NCI-H1092 treated with DMSO at 0.1 percent for 48 hours (cell line): ENCODE measurements at regions not wholly inside any gene's neighbourhood (a gene's known extent, or its start where the extent isn't known, plus 50 kb on each side); places are given as distances from the start of the nearest gene placed in this dataset.
A peak's percentile ranks its signal among the peaks of the same experiment; 100 is the strongest.

ENCODE experiments used
- DNase-seq: peaks from one replicate; lab custom pipeline; 2025; lab: John Stamatoyannopoulos, UW

DNA sequence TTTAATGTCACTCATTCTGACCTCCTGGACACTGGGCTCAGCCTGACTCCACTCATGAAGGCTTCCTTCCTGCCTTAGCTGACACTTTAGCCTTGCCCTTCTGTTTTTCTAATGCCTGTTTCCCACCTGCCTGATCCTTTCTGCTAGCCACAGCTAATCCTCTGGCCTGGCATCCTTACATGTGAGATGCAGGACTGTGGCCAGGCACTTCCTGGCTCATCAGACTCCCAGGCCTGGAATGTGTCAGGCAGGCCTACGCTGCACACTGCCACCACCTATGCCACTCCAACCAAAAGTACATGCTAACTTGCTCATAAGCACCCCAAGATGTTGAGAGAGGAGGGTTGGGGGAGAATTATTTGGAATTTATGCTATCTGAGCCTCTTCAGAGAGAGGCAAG, 138.8 kb upstream of the NALF2 start:
- DNase-seq = no peak

DNA sequence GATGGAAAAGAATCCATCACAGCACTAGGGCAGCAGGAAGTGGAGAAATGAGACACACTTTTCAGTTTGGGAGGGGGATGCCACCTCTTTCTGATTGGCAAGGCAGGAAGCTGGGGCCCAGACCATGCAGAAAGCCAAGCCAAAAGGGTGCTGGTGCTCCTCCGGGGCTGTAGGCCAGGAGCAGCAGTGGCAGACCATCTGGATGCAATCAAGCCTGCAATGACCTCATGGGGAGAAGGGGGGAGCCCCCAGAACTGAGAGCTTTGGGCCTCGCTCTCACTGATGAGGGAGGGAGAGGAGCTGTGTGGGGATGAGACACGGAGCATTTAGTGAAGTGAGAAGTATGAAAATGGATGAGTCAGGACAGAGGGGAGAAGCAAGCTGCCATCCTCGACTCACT, 141.3 kb upstream of the NALF2 start:
- no peak for DNase-seq

DNA sequence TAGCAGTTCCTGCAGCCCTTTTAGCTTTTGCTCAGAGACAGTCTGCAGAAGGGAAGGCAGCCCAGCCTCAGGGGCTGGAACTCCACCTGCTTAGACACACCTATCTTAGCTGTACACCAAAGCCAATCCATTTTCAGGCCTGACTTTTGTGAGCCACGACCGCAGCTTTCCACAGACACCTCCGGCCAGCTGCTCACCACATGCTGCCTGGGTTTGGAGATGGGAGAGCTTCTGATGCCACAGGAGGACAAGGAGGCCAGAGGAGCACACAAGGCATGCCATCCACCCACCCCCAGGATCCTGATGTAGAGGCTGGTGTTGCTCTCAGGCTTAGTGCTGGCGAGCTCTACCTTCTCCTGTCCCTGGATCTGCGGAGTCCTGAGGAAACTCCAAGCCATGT, 141.8 kb upstream of the NALF2 start:
- DNase-seq = no peak

DNA sequence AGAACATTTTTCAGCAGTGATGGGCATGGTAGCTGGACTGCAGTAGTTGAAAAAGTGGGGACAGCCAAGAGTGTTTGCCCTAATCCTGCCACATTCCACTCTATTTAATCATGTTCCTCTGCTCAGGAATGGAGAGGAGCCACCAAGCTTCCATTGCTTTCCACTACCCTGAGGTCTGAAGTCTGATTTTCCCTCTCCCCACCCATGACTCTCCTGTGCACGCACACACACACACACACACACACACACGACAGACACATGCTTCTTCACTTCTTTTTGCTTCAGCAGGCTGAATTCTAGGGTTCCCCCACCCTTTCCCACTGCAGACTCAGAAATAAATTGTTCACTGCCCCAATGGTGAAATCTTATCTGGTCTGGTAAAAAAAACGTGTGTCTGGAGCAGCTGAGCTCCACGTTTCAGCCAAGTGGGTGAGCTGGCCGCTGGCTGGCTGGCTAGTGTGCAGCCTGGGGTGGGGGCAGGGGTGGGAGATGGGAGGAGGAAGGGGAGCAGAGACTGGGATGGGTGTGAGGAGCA, 142.7 kb upstream of the NALF2 start:
- DNase-seq = no peak

DNA sequence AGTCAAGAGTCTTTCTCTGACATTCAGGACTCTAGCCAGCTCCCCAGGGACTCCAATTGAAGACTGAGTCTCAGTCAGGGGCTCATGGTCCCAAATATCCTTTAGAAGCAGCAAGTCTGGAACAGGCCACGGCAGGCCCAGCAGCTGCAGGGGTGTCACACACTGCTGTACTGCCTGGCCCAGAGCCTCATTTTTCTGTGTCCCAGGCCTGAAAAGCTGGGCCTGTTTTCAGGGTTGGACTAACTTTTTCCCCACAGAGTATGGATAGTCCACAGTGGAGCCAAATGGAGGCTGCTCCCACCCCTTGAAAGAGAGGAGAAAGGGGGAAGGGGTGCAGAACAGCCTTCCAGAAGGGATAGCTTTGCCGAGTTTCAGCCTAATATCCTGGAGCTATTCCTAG, 146.8 kb upstream of the NALF2 start:
- no peak for DNase-seq

DNA sequence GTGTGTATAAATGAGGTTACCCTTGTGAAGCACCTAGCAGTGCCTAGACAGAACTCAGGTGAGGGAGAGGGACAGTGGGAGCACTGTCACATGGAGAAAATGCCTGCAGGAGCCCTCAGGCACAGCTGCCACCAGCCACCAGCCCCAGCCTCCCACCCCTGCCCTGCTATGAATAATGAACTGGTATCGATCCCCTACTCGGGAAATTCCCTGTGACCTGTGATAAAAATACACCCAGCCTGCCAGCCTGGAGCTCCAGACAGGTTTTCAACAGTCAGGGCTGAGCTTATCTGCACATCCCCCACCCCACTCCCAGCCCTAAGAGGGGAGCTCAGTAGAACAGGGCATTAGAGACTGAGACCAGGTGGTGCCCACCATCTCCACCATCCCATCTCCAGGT, 159.6 kb upstream of the PJA1 start:
- DNase-seq = no peak

DNA sequence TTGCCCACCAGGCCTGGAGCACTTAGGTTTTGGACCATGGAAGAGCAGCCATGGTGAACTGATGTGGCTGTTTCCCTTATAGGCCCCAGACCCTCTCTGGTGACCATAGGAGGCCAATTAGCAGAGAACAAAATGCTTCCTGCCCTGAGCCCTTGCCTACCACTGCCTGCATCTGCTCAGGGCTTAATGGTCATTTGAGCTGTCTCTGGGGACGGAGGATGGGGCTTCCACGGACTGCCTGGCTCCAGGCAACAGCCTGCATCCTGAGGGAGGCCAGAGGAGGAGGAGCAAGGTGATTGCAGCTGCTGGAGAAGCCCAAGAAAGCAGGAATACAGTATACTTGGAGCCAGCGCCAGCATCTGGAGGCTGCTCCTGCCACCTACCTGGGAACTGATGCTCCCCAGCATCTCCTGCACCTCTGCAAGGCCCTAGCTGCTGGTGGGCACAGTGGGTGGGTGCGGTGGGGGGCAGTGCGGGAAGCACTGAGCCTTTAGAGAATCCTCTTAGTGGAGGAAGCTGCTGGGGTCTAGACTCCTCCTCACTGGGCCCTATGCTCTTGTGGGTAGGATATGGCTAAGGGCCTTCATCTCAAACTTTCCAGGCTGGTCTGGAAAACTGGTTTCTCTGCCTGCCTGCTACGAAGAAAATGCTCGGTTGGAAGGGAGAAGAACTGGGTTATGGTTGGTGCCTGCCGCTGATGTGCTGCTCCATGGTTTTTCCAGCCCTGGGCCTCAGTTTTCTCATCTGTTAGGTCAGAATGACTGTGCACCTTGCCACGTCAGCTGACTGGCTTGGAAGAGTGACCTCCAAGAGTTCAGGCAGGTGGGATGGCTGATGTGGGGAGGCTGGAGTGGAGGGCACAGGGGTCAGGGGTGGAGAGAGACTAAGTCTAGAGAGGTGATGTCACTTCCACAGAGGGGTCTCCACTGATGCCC, 158.8 kb upstream of the PJA1 start:
- DNase-seq = peak; percentile 44

DNA sequence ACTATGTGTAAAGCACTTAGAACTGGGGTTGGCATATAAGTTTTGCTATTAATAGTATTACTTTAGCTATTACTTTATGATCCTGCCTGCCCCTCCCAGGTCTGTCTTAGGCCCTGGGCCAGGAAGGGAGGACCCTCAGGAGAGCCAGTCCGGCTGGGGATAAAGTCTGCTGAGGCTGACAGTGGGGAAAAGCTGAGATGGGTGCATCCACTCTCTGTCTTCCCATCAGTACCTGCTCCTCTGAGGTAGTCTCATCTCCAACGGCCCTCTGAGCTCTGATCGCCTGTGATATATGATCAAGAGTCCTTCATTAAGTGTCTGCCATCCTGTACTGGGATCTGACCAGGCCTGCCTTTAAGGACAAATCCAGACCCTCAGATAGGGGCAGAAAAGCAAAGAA, 156.5 kb upstream of the PJA1 start:
- no peak for DNase-seq

DNA sequence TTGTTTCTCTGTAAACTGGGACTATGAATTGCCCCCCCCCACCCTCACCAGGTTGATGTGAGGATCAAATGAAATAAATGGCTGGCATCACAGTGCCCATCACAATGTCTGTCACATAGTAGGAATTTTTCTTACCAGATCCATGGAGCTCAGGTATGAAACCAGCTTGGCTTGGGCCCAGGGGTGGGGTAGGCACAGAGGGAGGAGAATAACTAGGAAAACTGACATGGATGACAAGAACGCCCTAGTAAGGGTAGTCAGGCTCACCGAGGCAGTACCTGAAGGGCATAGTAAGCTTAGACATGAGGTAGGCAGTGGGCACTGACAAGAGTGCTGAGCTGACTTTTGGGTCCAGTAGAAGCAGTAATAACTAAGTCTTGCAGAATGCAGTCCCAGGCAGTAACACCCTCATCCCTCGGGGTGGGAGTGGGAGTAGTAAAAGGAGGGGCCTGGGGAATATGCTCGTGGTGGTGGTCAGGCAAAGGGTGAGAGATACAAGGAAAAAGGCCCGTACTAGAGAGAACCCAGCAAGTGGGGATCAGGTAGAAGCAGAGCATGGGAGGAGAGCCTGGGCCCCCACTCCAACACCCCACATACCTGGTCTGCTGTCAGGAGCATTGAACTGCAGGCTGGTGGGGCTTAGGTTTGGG, 155.9 kb upstream of the PJA1 start:
- no peak for DNase-seq

DNA sequence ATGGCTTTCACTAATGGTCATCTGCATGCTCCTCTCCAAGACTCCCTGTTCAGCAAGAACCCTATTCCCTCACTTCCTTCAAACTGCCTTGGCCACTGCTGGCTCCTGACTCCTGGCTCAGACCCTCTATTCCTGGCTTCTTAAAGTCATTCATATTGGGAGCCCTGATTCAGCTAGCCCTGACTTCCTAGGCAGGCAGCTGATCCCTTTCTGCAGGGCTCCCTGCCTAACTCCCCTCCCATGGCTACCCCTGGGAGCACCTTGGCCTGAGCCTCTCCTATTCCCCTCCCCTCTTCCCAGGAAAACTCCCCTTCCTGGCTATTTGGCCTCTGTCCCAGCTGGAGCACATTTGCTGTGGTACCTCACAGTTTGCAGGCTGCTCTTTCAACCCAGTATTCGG, 154.9 kb upstream of the PJA1 start:
- no peak for DNase-seq

DNA sequence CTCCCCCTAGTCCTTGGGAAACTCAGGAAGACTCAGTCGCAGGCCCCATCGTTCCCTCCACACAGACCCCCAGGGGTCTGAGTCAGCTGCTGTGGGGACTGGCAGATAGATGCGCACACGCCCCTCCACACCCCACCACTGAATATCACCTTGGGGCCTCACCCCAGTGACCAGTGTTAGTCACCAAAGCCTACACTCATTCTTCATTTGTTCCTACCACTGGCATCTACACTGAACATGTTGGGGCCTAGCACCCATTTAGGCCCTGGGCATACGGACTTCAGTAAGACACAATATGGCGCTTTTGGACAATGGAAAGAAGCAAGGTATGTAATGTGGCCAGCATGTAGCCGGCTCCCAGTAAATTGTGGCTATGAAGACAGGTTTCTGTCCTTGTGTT, 154.1 kb upstream of the PJA1 start:
- DNase-seq = no peak

DNA sequence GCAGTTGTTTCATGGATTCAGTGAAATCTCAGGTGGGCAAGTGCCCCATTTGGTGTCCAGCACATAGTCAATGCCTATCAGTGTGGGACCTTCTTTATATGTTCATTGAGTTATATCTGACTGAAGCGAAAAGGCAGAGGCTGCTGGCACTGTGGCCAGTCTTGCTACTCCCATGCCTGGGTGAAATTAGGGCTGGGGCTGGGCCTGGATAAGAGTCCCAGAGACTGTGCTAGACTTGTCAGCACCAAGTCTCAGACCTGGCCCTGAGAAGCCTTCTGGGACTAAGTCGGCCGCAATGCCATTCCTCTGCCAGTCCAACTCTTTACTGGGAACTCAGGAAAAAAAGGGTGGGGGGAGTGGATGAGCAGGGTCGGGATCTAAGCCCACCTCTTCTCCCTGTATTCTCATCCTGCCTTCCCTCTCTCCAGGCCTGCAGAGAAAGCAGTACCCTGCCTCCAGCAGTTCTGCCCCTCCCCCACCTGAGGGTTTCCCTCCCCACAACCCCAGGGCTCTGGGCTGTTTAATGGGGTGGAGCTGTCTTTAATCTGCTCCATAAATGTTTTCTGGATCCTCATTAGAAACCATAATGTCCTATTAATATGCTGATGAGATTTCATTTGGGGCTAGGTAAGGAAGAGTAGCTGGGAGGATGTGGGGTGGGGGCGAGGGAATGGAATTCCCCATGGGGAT, 153.5 kb upstream of the PJA1 start:
- no peak for DNase-seq

DNA sequence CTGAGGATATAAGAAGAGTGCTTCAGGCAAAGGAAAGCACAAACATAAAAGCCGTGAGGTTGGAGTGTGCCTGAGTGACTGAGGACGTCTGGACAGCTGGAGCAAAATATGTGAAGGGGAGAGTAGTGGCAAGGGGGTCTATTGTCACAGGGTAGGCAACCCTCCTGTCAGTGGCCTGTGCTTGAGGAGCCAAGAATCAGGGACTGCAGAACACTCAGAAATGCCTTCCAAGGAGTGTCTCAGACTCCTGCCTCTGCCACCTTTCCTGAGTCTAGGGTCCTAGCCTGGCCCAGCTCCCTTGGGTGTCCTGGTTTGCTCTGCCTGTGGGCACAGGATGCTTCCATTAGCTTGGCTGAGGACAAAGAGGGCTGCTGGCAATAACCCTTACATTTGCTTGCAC, 152.5 kb upstream of the PJA1 start:
- DNase-seq = no peak

DNA sequence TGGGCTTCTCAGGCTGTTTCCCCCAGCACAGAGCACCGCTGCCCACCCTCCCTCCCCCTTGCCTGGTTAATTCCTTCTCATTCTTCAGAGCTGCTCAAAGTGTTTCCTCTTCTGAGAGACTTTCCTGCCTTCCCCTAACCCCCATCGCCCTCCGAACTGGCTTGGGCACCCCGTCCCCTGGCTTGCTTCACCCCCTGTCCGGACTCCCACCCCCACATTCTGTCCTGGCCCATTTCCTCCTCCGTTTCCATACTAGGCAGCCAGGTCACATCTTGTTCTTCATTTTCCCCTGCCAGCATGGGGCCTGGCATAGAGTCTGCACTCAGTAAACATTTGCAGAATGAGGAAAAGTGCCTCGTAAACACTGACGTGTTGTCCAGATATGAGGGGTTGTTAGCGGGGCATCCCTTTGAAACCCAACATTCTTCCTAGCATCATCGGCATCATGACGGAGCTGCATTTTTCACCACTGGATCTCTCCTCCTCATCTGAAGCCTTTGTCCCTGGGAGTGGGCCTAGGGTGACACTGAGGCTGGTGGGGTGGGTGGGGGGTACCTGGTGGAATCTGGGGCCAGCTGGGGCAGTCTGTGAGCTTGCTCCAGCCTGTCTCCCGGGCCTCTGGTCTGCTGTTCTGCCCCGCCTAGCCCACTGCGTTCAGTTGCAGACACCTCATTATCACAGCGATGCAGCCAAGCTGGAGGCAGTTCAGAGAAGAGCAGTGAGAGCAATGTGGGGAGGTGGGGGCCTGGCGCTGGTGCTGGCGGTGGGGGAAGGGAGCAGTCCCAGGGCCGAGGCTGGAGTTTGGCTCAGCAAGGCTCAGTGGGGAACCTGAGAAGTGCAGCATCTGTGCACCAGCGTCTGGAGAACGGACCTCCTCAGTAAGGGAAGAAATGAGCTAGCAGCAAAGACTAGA, 149.4 kb upstream of the PJA1 start:
- peak; percentile 30 for DNase-seq

DNA sequence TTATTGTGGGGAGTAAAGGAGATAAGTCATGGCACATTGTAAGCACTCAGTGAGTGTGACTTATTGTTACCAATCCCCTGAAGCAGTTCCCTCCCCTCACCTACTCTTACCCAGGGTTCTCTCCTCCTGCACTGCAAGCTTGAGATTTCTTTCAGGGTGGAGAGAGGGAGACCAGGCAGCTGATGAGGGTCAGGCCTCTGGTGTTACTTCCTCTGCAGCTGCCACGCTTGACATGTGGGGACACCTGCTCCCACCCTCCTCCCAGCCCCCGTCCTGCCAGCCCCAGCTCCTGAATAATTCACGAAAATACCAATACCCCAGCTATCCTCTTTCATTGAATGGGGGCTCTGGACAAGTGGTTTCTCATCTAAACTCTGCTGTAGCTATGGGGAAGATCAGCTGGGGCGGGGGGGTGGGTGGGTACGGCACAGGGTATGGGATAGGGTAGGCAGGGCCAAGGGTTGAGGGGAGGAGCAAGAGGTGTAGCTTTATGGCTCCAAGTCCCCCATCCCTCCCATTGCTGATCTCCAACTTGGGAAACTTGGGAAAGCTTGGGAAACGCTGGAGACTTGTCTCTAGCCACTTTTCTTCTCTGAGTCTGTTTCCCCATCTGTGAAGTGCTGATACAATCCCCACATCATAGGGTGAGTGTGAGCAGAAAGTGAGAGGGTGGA, 148.5 kb upstream of the PJA1 start:
- no peak for DNase-seq

DNA sequence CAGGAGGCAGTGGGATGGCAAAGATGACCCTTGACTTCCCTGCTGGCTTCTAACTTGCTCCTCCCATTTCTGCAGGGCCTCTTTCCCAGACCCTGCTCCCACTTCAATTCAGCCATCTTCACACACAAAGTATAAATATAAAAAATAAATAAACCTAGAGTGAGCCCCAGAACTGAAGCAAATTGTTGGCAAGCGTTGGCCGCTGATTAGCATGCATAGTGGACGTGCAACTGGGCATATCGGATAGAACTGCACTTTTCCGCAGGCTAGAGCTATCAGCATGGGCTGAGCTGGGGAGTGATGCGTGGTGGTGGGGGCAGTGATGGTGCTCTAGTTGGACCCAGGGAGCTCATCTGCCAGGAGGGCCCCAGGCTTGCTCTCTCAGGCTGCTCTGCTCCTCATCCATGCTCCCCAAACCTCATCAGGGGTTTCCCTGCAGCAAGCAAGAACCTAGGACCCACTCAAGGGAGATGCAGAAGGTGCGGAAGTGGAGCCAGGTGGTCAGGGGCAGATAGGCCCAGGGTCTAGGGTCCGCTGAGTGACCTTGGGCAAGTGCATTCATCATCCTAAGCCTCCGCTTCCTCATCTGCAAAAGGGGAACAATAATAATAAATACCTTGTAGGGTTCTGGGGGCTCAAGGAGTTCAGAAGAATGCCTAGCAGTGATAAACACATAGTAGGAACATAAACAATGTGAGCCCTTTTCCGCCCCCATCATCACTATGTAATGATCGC, 146.8 kb upstream of the PJA1 start:
- no peak for DNase-seq

DNA sequence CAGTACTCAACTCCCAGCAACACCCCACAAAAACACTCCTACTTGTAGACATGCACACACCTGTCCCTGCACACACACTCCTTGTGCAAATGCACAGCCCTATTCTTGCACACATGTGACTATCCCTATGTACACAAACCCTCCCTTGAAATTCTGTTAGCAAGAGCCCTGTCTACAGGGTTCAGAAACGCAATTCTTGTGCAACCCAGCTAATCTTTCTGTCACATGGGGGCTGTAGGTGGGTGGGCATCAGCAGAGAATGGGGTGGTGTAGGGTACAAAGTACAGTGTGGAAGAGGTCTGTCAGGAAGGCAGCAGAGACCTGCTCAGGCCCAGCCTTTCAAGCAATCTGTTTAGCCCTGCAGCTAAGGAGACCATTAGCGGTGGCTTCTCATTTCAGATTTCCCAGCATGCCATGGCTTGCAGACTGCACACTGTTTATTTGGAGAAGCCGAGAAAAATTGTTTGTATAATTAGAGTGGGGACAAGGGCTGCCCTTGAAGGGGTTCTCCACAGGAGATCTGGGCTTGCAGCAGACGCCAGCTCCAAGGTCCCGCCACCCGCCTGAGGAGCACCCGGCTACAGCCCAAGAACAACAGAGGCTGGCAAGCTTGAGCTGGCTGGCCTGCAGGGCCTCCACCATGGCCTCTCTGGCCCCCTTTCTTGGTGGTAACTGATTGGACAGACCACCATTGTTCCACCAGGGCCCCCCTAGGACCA, 144.0 kb upstream of the PJA1 start:
- DNase-seq = peak; percentile 3

DNA sequence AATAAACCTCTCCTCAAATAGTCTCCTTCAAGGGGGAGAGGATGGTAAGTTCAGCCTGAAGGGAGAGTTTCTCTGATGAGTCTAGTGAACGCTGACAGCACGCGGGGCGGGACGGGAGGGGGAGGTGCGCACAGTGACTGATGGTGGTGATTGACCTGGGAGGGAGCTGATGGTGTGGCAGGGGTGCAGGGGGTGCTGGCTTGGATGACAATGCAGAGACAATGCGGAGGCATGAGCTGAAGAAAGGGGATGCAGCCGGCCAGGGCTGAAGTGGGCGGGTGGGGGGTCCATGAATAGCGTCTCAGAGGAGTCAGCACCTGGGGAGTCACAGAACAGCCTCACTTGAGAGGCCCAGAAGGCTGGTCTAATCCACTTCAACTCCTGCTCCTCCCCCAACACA, 142.5 kb upstream of the PJA1 start:
- no peak for DNase-seq

DNA sequence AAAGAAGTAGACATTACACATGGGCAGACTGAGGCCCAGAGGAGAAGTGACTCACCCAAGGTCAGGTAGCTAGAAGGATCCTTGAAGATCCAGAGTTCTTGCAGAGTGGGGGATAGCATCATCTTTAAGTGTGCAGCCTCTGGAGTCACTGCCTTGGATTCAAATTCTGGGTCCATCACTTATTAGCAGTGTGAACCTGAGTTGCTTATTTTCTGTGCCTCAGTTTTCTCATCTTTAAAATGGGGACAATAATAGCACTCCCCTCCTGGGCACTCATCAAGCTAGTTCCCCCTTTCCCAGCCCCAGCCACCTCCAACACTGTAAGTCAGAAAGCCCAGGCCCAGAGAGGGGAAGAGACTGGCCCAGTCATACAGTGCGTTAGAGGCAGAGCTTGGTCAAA, 141.8 kb upstream of the PJA1 start:
- DNase-seq = no peak

DNA sequence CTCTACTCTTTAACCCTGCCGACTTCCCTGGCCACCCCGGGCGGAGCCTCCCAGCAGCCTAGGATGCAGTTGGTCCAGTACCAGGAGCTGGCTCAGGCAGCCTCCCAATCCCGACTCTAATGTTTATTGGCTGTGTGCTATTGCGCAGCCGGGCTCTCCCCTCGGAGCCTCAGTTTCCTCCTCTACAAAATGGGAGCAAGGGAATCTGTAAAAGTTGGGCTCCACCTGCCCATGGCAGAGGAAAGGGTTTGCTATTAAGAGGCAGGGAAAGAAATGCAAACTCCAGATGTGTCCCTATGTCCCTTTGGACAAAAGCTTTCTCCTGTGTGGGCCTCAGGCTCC, 140.8 kb upstream of the PJA1 start:
- no peak for DNase-seq
